Osteoblast (primary cell): ENCODE measurements at regions not wholly inside any gene's neighbourhood (a gene's known extent, or its start where the extent isn't known, plus 50 kb on each side); places are given as distances from the start of the nearest gene placed in this dataset.

ENCODE experiments used
- DNase-seq: peaks from one replicate; pipeline ENCODE4 v3.0.0; 2011; ENCODE audit warnings: low spot score, mixed read lengths; ENCODE audit not compliant: insufficient read length; ENCODE audit errors: missing footprints
- H2AFZ ChIP-seq: 2 replicates; pipeline ENCODE4 v1.6.0; 2011; ENCODE audit warnings: mild to moderate bottlenecking, low read length
- H3K27ac ChIP-seq: 2 replicates; pipeline ENCODE4 v1.5.1; 2011; ENCODE audit warnings: mild to moderate bottlenecking, low read depth, low read length, moderate library complexity
- H3K27me3 ChIP-seq: 2 replicates; pipeline ENCODE4 v1.6.0; 2012; ENCODE audit warnings: mild to moderate bottlenecking, control low read depth, inconsistent platforms, low read length, moderate library complexity; ENCODE audit not compliant: insufficient read depth
- H3K36me3 ChIP-seq: 2 replicates; pipeline ENCODE4 v1.5.1; 2011; ENCODE audit warnings: mild to moderate bottlenecking, low read length, control low read depth, moderate library complexity; ENCODE audit not compliant: insufficient read depth
- H3K4me1 ChIP-seq: 2 replicates; pipeline ENCODE4 v1.5.1; 2011; ENCODE audit warnings: mild to moderate bottlenecking, low read length, control low read depth, moderate library complexity; ENCODE audit not compliant: insufficient read depth
- H3K4me2 ChIP-seq: 2 replicates; pipeline ENCODE4 v1.6.0; 2011; ENCODE audit warnings: mild to moderate bottlenecking, low read length; ENCODE audit not compliant: insufficient read depth
- H3K4me3 ChIP-seq: fragments of 200-600 bp; sonication (generic); 3 replicates; pipeline ENCODE4 v1.5.1; 2012; ENCODE audit warnings: mild to moderate bottlenecking, low read length, inconsistent platforms; ENCODE audit not compliant: insufficient read depth
- H3K79me2 ChIP-seq: 2 replicates; pipeline ENCODE4 v1.6.0; 2012; ENCODE audit warnings: mild to moderate bottlenecking, low read length, control low read depth, inconsistent platforms; ENCODE audit not compliant: insufficient read depth
- H3K9me3 ChIP-seq: 2 replicates; pipeline ENCODE4 v1.5.1; 2011; ENCODE audit warnings: low read depth, low read length, control low read depth
- H4K20me1 ChIP-seq: 2 replicates; pipeline ENCODE4 v1.6.0; 2012; ENCODE audit warnings: mild to moderate bottlenecking, low read length, control low read depth; ENCODE audit not compliant: insufficient read depth
- CTCF ChIP-seq: IDR thresholded peaks from 2 replicates; pipeline ENCODE4 v1.5.1; 2011; ENCODE audit warnings: mild to moderate bottlenecking, low read depth, low read length, moderate library complexity; ENCODE audit errors: extremely low read depth

DNA sequence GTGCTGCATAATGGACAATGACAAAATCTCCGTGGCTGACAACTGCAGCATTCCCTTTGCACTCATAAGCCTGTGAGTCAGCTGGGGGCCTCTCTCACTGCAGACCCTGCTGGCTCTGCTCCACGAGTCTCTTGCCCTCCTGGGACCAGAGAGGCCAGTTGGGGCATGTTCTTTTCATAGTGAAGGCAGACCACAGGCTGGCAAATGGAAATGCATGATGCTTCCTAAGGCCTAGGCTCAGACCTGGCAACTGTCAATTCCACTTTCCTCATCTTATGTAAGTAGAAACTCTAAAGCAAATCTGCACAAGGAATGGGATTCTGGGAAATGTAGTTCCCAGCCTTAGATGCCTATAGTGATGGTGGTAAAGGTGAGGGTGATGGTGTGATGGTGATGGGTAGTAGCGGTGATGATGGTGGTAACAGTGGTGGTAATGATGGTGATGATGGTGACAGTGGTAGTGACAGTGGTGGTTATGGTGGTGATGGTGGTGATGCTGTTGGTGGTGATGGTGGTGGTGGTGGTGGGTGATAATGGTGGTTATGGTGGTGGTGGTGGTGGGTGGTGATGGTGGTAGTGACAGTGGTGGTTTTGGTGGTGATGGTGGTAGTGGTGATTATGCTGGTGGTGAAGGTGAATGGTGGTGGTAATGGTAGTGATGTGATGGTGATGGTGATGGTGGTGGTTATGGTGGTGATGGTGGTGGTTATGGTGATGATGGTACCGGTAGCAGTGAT is 185.8 kb upstream of the ARL4C start:
- H3K27me3 ChIP-seq, result no peaks in the 10 kb centered on the region
- peaks cover 43% of the 10 kb centered on the region for H3K4me1 ChIP-seq
- H2AFZ ChIP-seq, result no peak overlapping the region
- H3K4me3 ChIP-seq, result no peak overlapping the region
- no peak overlapping the region for H3K4me2 ChIP-seq
- no peak overlapping the region for H3K27ac ChIP-seq
- DNase-seq, result no peak
- no peaks in the 10 kb centered on the region for H3K9me3 ChIP-seq
- no peaks in the 10 kb centered on the region for H3K79me2 ChIP-seq
- no peak for TF ChIP-seq CTCF
- H4K20me1 ChIP-seq, result no peaks in the 10 kb centered on the region
- no peaks in the 10 kb centered on the region for H3K36me3 ChIP-seq

- no peaks in the 10 kb centered on the region for H3K9me3 ChIP-seq
- DNase-seq, result no peak
- no peaks in the 10 kb centered on the region for H4K20me1 ChIP-seq
- no peak overlapping the region for H2AFZ ChIP-seq
- H3K27ac ChIP-seq, result peak overlapping the region; percentile 98
- H3K36me3 ChIP-seq, result no peaks in the 10 kb centered on the region
- H3K4me1 ChIP-seq, result peaks cover 38% of the 10 kb centered on the region
- H3K79me2 ChIP-seq, result no peaks in the 10 kb centered on the region
- no peak for TF ChIP-seq CTCF
- no peaks in the 10 kb centered on the region for H3K27me3 ChIP-seq
- no peak overlapping the region for H3K4me3 ChIP-seq
- H3K4me2 ChIP-seq, result no peak overlapping the region
Measured at GRCh38 chr2:234680688-234681619, 184.1 kb upstream of the ARL4C start.

GRCh38 chr2:234679741-234680687 is 183.1 kb upstream of the ARL4C start:
- Histone ChIP-seq H3K36me3 (no peaks in the 10 kb centered on the region), H3K79me2 (no peaks in the 10 kb centered on the region), H3K27ac (peak overlapping the region; percentile 98), H3K27me3 (no peaks in the 10 kb centered on the region), H4K20me1 (no peaks in the 10 kb centered on the region), H3K4me2 (peak overlapping the region; percentile 87), H3K9me3 (no peaks in the 10 kb centered on the region), H3K4me3 (peak overlapping the region; percentile 57), H2AFZ (peak overlapping the region; percentile 55), H3K4me1 (peaks cover 43% of the 10 kb centered on the region)
- DNase-seq, result peak; percentile 87
- TF ChIP-seq CTCF, result no peak
